HEK293 (cell line): ENCODE measurements at regions not wholly inside any gene's neighbourhood (a gene's known extent, or its start where the extent isn't known, plus 50 kb on each side); places are given as distances from the start of the nearest gene placed in this dataset.
A peak's percentile ranks its signal among the peaks of the same experiment; 100 is the strongest.

ENCODE experiments used
- CTCF ChIA-PET: fragments of 350-600 bp; formaldehyde crosslinking; extraction: SDS; loops from one replicate; lab custom pipeline; 2021; ENCODE audit warnings: antibody characterized with exemption; lab: Yijun Ruan, JAX
- POLR2A ChIA-PET: fragments of 300-600 bp; formaldehyde crosslinking; extraction: SDS; loops from one replicate; lab custom pipeline; 2020; ENCODE audit warnings: antibody characterized with exemption, inconsistent platforms; lab: Yijun Ruan, JAX
- H3K27ac ChIP-seq: fragments of 200-500 bp; sonication (Bioruptor generic); 2 replicates; pipeline ENCODE4 v1.5.1; 2014; ENCODE audit warnings: low read depth, low read length, control low read depth, inconsistent platforms; ENCODE audit errors: extremely low read depth
- H3K36me3 ChIP-seq, 2 experiments: fragments of 200-500 bp in 1 of 2; sonication (Bioruptor generic) in 1 of 2; 1 replicate in 1 of 2; 2 replicates in 1 of 2; pipeline ENCODE4 v1.5.1; 2014 to 2017; ENCODE audit warnings: inconsistent platforms in 2 of 2, low read length in 2 of 2; ENCODE audit not compliant: control insufficient read depth in 2 of 2, insufficient read depth in 1 of 2
- H3K4me1 ChIP-seq: fragments of 200-500 bp; sonication (Bioruptor generic); 2 replicates; pipeline ENCODE4 v1.5.1; 2014; ENCODE audit warnings: mild to moderate bottlenecking, low read length, inconsistent platforms; ENCODE audit not compliant: control insufficient read depth, insufficient read depth
- H3K4me3 ChIP-seq: 2 replicates; pipeline ENCODE4 v1.5.1; 2011; ENCODE audit warnings: low read depth, mild to moderate bottlenecking, control low read depth, low read length, moderate library complexity
- H3K9me3 ChIP-seq: fragments of 200-500 bp; sonication (Bioruptor generic); 2 replicates; pipeline ENCODE4 v1.5.1; 2014; ENCODE audit warnings: low read depth, low read length, inconsistent platforms; ENCODE audit not compliant: control insufficient read depth, insufficient read depth
- GLI4 ChIP-seq: fragments of 450-650 bp; formaldehyde crosslinking; IDR thresholded peaks from 2 replicates; pipeline ENCODE4 v1.5.1; 2016; ENCODE audit warnings: missing biosample characterization, missing genetic modification characterization
- HOXA7 ChIP-seq: sonication (generic); formaldehyde crosslinking; IDR thresholded peaks from 2 replicates; pipeline ENCODE4 v1.8.1; 2022; ENCODE audit warnings: missing genetic modification reagents, borderline replicate concordance
- ZBTB7A ChIP-seq: fragments of 450-650 bp; formaldehyde crosslinking; IDR thresholded peaks from 2 replicates; pipeline ENCODE4 v1.5.1; 2016; ENCODE audit warnings: low read depth, missing biosample characterization, missing genetic modification characterization
- ZBTB8A ChIP-seq: fragments of 450-650 bp; formaldehyde crosslinking; IDR thresholded peaks from 2 replicates; pipeline ENCODE4 v1.5.1; 2016; ENCODE audit warnings: missing biosample characterization, missing genetic modification characterization
- ZFP41 ChIP-seq: fragments of 450-650 bp; formaldehyde crosslinking; IDR thresholded peaks from 2 replicates; pipeline ENCODE4 v1.5.1; 2016; ENCODE audit warnings: missing biosample characterization, missing genetic modification characterization, borderline replicate concordance
- ZNF37A ChIP-seq: fragments of 450-650 bp; IDR thresholded peaks from 2 replicates; pipeline ENCODE4 v1.5.1; 2018; ENCODE audit warnings: missing biosample characterization, missing genetic modification characterization
- ZNF404 ChIP-seq: fragments of 450-650 bp; formaldehyde crosslinking; IDR thresholded peaks from 2 replicates; pipeline ENCODE4 v1.5.1; 2017; ENCODE audit warnings: missing biosample characterization, missing genetic modification characterization
- ZNF473 ChIP-seq: fragments of 450-650 bp; formaldehyde crosslinking; IDR thresholded peaks from 2 replicates; pipeline ENCODE4 v1.5.1; 2017; ENCODE audit warnings: missing biosample characterization, missing genetic modification characterization
- ZNF658 ChIP-seq: fragments of 450-650 bp; formaldehyde crosslinking; IDR thresholded peaks from 2 replicates; pipeline ENCODE4; 2016; ENCODE audit warnings: missing biosample characterization, missing genetic modification characterization
- ZNF768 ChIP-seq: fragments of 450-650 bp; formaldehyde crosslinking; IDR thresholded peaks from 2 replicates; pipeline ENCODE4 v1.5.1; 2018; ENCODE audit warnings: missing biosample characterization, mild to moderate bottlenecking, missing genetic modification characterization
- ZNF830 ChIP-seq: fragments of 450-650 bp; IDR thresholded peaks from 2 replicates; pipeline ENCODE4 v1.5.0; 2018; ENCODE audit warnings: missing biosample characterization, missing genetic modification characterization, low read depth, mild to moderate bottlenecking, moderate library complexity
- TF ChIP-seq, protein P1 (sequence below): fragments of 450-650 bp; formaldehyde crosslinking; IDR thresholded peaks from 2 replicates; pipeline ENCODE4 v1.5.1; 2017; ENCODE audit warnings: missing biosample characterization, missing genetic modification characterization
- TF ChIP-seq, protein P2 (sequence below): fragments of 450-650 bp; formaldehyde crosslinking; IDR thresholded peaks from 2 replicates; pipeline ENCODE4 v1.5.1; 2017; ENCODE audit warnings: missing biosample characterization, mild to moderate bottlenecking, missing genetic modification characterization, moderate library complexity
- TF ChIP-seq, protein P3 (sequence below): fragments of 450-650 bp; formaldehyde crosslinking; IDR thresholded peaks from 2 replicates; pipeline ENCODE4 v1.5.1; 2016; ENCODE audit warnings: missing biosample characterization, missing genetic modification characterization, low read depth
- TF ChIP-seq, protein P4 (sequence below): fragments of 450-650 bp; formaldehyde crosslinking; IDR thresholded peaks from 2 replicates; pipeline ENCODE4 v1.5.1; 2017; ENCODE audit warnings: missing biosample characterization, missing genetic modification characterization
- TF ChIP-seq, protein P5 (sequence below): fragments of 450-650 bp; formaldehyde crosslinking; IDR thresholded peaks from 2 replicates; pipeline ENCODE4 v1.5.1; 2016; ENCODE audit warnings: missing biosample characterization, missing genetic modification characterization, borderline replicate concordance
- TF ChIP-seq, protein P6 (sequence below): fragments of 450-650 bp; formaldehyde crosslinking; IDR thresholded peaks from 2 replicates; pipeline ENCODE4 v1.5.1; 2016; ENCODE audit warnings: missing biosample characterization, missing genetic modification characterization
- TF ChIP-seq, protein P7 (sequence below): fragments of 450-650 bp; formaldehyde crosslinking; IDR thresholded peaks from 2 replicates; pipeline ENCODE4 v1.5.1; 2016; ENCODE audit warnings: missing biosample characterization, missing genetic modification characterization
- TF ChIP-seq, protein P8 (sequence below): fragments of 450-650 bp; formaldehyde crosslinking; IDR thresholded peaks from 2 replicates; pipeline ENCODE4; 2016; ENCODE audit warnings: missing biosample characterization, missing genetic modification characterization

DNA sequence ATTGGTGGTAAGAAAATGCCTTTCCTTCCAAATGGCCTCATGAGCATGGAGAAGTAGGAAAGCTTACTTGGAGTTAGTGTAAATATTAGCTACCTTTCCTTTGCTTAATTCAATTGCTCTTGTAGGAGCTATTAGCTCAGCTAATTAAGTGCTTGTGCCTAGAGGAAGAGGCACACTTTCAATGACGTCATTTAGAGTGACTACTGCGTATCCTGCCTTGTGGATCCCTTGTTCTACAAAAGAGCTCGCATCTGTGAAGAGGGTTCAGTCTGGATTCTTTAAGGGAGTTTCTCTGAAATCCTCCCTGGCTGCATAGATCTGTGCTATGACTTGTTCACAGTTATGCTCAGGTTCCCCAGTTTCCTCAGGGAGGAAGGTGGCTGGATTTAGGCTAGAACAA, 122.5 kb upstream of the SPHKAP start:
- H3K9me3 ChIP-seq = no peaks in the 10 kb centered on the region
- H3K27ac ChIP-seq = no peak overlapping the region
- TF ChIP-seq, protein P1, sequence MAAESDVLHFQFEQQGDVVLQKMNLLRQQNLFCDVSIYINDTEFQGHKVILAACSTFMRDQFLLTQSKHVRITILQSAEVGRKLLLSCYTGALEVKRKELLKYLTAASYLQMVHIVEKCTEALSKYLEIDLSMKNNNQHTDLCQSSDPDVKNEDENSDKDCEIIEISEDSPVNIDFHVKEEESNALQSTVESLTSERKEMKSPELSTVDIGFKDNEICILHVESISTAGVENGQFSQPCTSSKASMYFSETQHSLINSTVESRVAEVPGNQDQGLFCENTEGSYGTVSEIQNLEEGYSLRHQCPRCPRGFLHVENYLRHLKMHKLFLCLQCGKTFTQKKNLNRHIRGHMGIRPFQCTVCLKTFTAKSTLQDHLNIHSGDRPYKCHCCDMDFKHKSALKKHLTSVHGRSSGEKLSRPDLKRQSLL (tag by site-specific recombination) = no peak
- TF ChIP-seq, protein P2, sequence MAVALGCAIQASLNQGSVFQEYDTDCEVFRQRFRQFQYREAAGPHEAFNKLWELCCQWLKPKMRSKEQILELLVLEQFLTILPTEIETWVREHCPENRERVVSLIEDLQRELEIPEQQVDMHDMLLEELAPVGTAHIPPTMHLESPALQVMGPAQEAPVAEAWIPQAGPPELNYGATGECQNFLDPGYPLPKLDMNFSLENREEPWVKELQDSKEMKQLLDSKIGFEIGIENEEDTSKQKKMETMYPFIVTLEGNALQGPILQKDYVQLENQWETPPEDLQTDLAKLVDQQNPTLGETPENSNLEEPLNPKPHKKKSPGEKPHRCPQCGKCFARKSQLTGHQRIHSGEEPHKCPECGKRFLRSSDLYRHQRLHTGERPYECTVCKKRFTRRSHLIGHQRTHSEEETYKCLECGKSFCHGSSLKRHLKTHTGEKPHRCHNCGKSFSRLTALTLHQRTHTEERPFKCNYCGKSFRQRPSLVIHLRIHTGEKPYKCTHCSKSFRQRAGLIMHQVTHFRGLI (tag by site-specific recombination) = no peak
- TF ChIP-seq ZFP41 (tag by site-specific recombination) (no peak), ZBTB8A (tag by site-specific recombination) (no peak), ZNF404 (tag by site-specific recombination) (no peak)
- TF ChIP-seq, protein P3, sequence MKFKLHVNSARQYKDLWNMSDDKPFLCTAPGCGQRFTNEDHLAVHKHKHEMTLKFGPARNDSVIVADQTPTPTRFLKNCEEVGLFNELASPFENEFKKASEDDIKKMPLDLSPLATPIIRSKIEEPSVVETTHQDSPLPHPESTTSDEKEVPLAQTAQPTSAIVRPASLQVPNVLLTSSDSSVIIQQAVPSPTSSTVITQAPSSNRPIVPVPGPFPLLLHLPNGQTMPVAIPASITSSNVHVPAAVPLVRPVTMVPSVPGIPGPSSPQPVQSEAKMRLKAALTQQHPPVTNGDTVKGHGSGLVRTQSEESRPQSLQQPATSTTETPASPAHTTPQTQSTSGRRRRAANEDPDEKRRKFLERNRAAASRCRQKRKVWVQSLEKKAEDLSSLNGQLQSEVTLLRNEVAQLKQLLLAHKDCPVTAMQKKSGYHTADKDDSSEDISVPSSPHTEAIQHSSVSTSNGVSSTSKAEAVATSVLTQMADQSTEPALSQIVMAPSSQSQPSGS = 0 out of 2 replicates have a peak, but pooled peaks have one; percentile 21
- TF ChIP-seq, all 188 proteins: peak for 1
- no peak overlapping the region for H3K4me3 ChIP-seq
- H3K4me1 ChIP-seq = no peaks in the 10 kb centered on the region
- ChIA-PET POLR2A (no interaction called here), CTCF (no interaction called here)
- H3K36me3 ChIP-seq = no peaks in the 10 kb centered on the region

DNA sequence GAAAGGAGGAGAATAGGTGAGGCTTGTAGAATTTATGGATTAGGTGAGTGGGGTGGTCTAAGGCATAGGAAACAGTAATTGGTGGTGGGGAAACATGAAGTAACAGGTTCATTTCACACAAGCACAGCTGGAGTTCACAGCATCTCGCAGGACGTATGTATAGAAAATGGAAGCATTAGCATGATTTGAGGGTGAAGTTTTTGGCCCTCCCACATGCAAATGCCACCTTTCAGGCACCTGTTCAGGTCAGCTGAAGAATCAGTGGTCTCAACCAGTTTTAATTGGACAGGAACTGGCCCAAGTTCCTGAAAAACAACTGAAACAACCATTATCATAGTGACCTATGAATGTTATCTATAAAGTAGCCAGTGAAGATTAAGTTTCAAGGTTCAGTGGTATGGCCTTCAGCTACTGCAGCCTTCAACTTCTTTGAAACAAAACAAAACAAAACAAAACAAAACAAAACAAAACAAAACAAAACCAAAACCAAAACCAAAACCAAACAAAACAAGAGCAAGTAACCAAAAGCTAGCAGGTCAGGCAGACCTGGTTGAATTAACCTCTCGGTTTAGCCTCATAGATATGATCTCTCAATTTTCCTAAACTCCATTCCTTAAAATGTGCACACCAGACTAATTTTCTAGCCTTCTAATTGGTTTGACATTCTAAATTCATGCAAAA, 102.1 kb upstream of the SPHKAP start:
- Histone ChIP-seq H3K36me3 (no peaks in the 10 kb centered on the region), H3K9me3 (no peaks in the 10 kb centered on the region), H3K4me3 (no peak overlapping the region), H3K4me1 (no peaks in the 10 kb centered on the region), H3K27ac (no peak overlapping the region)
- ChIA-PET CTCF (interaction anchor here (0.7 kb wide), 1 partner anchor 219 kb away, joined by 4 read pairs; no protein-coding TSS in a partner anchor), POLR2A (no interaction called here)
- TF ChIP-seq, protein P4, sequence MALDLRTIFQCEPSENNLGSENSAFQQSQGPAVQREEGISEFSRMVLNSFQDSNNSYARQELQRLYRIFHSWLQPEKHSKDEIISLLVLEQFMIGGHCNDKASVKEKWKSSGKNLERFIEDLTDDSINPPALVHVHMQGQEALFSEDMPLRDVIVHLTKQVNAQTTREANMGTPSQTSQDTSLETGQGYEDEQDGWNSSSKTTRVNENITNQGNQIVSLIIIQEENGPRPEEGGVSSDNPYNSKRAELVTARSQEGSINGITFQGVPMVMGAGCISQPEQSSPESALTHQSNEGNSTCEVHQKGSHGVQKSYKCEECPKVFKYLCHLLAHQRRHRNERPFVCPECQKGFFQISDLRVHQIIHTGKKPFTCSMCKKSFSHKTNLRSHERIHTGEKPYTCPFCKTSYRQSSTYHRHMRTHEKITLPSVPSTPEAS = no peak
- TF ChIP-seq ZNF473 (tag by site-specific recombination) (no peak), GLI4 (tag by site-specific recombination) (no peak), ZBTB7A (tag by site-specific recombination) (no peak), ZNF768 (tag by site-specific recombination) (no peak), ZNF37A (no peak), HOXA7 (no peak), ZNF830 (tag by site-specific recombination) (no peak), ZNF658 (tag by site-specific recombination) (no peak)
- TF ChIP-seq, protein P5, sequence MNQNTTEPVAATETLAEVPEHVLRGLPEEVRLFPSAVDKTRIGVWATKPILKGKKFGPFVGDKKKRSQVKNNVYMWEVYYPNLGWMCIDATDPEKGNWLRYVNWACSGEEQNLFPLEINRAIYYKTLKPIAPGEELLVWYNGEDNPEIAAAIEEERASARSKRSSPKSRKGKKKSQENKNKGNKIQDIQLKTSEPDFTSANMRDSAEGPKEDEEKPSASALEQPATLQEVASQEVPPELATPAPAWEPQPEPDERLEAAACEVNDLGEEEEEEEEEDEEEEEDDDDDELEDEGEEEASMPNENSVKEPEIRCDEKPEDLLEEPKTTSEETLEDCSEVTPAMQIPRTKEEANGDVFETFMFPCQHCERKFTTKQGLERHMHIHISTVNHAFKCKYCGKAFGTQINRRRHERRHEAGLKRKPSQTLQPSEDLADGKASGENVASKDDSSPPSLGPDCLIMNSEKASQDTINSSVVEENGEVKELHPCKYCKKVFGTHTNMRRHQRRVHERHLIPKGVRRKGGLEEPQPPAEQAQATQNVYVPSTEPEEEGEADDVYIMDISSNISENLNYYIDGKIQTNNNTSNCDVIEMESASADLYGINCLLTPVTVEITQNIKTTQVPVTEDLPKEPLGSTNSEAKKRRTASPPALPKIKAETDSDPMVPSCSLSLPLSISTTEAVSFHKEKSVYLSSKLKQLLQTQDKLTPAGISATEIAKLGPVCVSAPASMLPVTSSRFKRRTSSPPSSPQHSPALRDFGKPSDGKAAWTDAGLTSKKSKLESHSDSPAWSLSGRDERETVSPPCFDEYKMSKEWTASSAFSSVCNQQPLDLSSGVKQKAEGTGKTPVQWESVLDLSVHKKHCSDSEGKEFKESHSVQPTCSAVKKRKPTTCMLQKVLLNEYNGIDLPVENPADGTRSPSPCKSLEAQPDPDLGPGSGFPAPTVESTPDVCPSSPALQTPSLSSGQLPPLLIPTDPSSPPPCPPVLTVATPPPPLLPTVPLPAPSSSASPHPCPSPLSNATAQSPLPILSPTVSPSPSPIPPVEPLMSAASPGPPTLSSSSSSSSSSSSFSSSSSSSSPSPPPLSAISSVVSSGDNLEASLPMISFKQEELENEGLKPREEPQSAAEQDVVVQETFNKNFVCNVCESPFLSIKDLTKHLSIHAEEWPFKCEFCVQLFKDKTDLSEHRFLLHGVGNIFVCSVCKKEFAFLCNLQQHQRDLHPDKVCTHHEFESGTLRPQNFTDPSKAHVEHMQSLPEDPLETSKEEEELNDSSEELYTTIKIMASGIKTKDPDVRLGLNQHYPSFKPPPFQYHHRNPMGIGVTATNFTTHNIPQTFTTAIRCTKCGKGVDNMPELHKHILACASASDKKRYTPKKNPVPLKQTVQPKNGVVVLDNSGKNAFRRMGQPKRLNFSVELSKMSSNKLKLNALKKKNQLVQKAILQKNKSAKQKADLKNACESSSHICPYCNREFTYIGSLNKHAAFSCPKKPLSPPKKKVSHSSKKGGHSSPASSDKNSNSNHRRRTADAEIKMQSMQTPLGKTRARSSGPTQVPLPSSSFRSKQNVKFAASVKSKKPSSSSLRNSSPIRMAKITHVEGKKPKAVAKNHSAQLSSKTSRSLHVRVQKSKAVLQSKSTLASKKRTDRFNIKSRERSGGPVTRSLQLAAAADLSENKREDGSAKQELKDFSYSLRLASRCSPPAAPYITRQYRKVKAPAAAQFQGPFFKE (tag by site-specific recombination) = no peak
- TF ChIP-seq, protein P6, sequence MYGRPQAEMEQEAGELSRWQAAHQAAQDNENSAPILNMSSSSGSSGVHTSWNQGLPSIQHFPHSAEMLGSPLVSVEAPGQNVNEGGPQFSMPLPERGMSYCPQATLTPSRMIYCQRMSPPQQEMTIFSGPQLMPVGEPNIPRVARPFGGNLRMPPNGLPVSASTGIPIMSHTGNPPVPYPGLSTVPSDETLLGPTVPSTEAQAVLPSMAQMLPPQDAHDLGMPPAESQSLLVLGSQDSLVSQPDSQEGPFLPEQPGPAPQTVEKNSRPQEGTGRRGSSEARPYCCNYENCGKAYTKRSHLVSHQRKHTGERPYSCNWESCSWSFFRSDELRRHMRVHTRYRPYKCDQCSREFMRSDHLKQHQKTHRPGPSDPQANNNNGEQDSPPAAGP (tag by site-specific recombination) = no peak
- TF ChIP-seq, protein P7, sequence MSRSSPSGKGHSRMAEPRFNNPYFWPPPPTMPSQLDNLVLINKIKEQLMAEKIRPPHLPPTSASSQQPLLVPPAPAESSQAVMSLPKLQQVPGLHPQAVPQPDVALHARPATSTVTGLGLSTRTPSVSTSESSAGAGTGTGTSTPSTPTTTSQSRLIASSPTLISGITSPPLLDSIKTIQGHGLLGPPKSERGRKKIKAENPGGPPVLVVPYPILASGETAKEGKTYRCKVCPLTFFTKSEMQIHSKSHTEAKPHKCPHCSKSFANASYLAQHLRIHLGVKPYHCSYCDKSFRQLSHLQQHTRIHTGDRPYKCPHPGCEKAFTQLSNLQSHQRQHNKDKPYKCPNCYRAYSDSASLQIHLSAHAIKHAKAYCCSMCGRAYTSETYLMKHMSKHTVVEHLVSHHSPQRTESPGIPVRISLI (tag by site-specific recombination) = no peak
- TF ChIP-seq, protein P8, sequence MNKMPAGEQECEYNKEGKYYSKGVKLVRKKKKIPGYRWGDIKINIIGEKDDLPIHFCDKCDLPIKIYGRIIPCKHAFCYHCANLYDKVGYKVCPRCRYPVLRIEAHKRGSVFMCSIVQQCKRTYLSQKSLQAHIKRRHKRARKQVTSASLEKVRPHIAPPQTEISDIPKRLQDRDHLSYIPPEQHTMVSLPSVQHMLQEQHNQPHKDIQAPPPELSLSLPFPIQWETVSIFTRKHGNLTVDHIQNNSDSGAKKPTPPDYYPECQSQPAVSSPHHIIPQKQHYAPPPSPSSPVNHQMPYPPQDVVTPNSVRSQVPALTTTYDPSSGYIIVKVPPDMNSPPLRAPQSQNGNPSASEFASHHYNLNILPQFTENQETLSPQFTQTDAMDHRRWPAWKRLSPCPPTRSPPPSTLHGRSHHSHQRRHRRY (tag by site-specific recombination) = no peak
